Adrenal gland (tissue), 5 donors: ENCODE measurements at regions not wholly inside any gene's neighbourhood (a gene's known extent, or its start where the extent isn't known, plus 50 kb on each side); places are given as distances from the start of the nearest gene placed in this dataset.

Source experiments
- POLR2A ChIP-seq, 2 donors: fragments of 450-650 bp; IDR thresholded peaks; one replicate each; pipeline ENCODE4 v1.6.1; 2017; ENCODE audit warnings: antibody characterized with exemption in 2 of 2, mild to moderate bottlenecking in 2 of 2, moderate library complexity in 1 of 2
- TF ChIP-seq, protein P1 (sequence below), 6 experiments: fragments of 450-650 bp in 4 of 6; fragments of 200-600 bp in 2 of 6; sonication (generic) in 1 of 6; IDR thresholded peaks; 1 replicate in 5 of 6; 2 replicates in 1 of 6; pipeline versions ENCODE4 v1.5.1 to v1.8.0; 2016 to 2021; ENCODE audit warnings: antibody characterized with exemption in 6 of 6, mild to moderate bottlenecking in 2 of 6, moderate library complexity in 1 of 6
- donor health status: DM: no; HTN: no; CAD: no.

DNA sequence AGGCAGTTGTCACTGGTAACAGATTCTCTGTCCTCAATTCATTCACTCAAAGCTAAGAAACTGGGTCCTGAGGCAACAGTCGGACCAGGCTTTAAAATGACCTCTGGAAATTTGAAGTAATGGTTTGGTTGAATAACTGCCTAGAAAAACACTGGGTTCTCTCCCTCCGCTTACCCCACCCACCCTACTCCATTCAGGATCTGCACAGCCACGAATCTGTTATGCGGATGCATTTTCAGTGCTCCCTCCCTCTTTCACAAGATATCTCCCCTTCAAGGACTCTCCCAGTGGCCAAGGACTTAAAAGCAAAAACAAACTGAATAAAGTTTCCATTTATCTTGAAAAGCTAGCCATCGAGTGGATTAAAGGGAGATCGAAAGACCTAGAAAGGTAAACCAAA lies 260.2 kb upstream of the ANKRD55 start:
- TF ChIP-seq POLR2A (IDR thresholded peaks at IDR 0.05) = no peak
- TF ChIP-seq, protein P1, sequence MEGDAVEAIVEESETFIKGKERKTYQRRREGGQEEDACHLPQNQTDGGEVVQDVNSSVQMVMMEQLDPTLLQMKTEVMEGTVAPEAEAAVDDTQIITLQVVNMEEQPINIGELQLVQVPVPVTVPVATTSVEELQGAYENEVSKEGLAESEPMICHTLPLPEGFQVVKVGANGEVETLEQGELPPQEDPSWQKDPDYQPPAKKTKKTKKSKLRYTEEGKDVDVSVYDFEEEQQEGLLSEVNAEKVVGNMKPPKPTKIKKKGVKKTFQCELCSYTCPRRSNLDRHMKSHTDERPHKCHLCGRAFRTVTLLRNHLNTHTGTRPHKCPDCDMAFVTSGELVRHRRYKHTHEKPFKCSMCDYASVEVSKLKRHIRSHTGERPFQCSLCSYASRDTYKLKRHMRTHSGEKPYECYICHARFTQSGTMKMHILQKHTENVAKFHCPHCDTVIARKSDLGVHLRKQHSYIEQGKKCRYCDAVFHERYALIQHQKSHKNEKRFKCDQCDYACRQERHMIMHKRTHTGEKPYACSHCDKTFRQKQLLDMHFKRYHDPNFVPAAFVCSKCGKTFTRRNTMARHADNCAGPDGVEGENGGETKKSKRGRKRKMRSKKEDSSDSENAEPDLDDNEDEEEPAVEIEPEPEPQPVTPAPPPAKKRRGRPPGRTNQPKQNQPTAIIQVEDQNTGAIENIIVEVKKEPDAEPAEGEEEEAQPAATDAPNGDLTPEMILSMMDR (IDR thresholded peaks at IDR 0.05) = no peak
